Cardiac muscle cell (in vitro differentiated cells and primary cell): ENCODE measurements at regions not wholly inside any gene's neighbourhood (a gene's known extent, or its start where the extent isn't known, plus 50 kb on each side); places are given as distances from the start of the nearest gene placed in this dataset.
A peak's percentile ranks its signal among the peaks of the same experiment; 100 is the strongest.

Source experiments
- DNase-seq, 2 donors: peaks; one replicate each; pipeline versions ENCODE4 v3.0.0 to v3.0.0-alpha.2; 2010 to 2017; ENCODE audit warnings: low read depth in 1 of 2, low spot score in 1 of 2
- H3K27ac ChIP-seq: fragments of 200-600 bp; sonication (generic); 2 replicates; pipeline ENCODE4 v1.5.1; 2016
- H3K27me3 ChIP-seq: fragments of 200-600 bp; sonication (generic); 2 replicates; pipeline ENCODE4 v1.6.0; 2016; ENCODE audit warnings: control low read depth
- H3K36me3 ChIP-seq: fragments of 200-600 bp; sonication (generic); 2 replicates; pipeline ENCODE4 v1.5.1; 2016; ENCODE audit warnings: control low read depth
- H3K4me1 ChIP-seq: fragments of 200-600 bp; sonication (generic); 2 replicates; pipeline ENCODE4 v1.8.1; 2017; ENCODE audit warnings: low read depth, mild to moderate bottlenecking, mixed run types
- H3K4me3 ChIP-seq: fragments of 200-600 bp; sonication (generic); 2 replicates; pipeline ENCODE4 v1.5.1; 2016; ENCODE audit warnings: mild to moderate bottlenecking
- H3K9me3 ChIP-seq: fragments of 200-600 bp; sonication (generic); 2 replicates; pipeline ENCODE4 v1.5.1; 2017; ENCODE audit warnings: low read depth, mild to moderate bottlenecking, control low read depth
- CTCF ChIP-seq: IDR thresholded peaks from 2 replicates; pipeline ENCODE4 v1.5.1; 2012; ENCODE audit warnings: low read depth, mild to moderate bottlenecking, low read length

GRCh38 chr6:134502614-134503549, 185.0 kb upstream of the SGK1 start:
- Histone ChIP-seq H3K27me3 (no peaks in the 10 kb centered on the region), H3K4me1 (no peaks in the 10 kb centered on the region), H3K36me3 (no peaks in the 10 kb centered on the region), H3K27ac (no peak overlapping the region), H3K4me3 (no peak overlapping the region), H3K9me3 (no peaks in the 10 kb centered on the region)
- no peak for DNase-seq
- no peak for TF ChIP-seq CTCF

- TF ChIP-seq CTCF = no peak
- no peak overlapping the region for H3K4me3 ChIP-seq
- no peaks in the 10 kb centered on the region for H3K27me3 ChIP-seq
- peak in 1 of 2 donors; percentile 27 for DNase-seq
- H3K4me1 ChIP-seq = no peaks in the 10 kb centered on the region
- no peaks in the 10 kb centered on the region for H3K36me3 ChIP-seq
- no peak overlapping the region for H3K27ac ChIP-seq
- no peaks in the 10 kb centered on the region for H3K9me3 ChIP-seq
Measured at GRCh38 chr6:134495890-134496248, 178.0 kb upstream of the SGK1 start.

- H3K27me3 ChIP-seq = no peaks in the 10 kb centered on the region
- no peaks in the 10 kb centered on the region for H3K9me3 ChIP-seq
- H3K36me3 ChIP-seq = no peaks in the 10 kb centered on the region
- H3K4me1 ChIP-seq = no peaks in the 10 kb centered on the region
- H3K27ac ChIP-seq = no peak overlapping the region
- no peak for TF ChIP-seq CTCF
- no peak overlapping the region for H3K4me3 ChIP-seq
- DNase-seq = no peak
Measured at GRCh38 chr6:134495203-134495889, 177.4 kb upstream of the SGK1 start.

GRCh38 chr6:134493789-134494188, 175.9 kb upstream of the SGK1 start:
- Histone ChIP-seq H3K4me3 (no peak overlapping the region), H3K27ac (no peak overlapping the region), H3K9me3 (no peaks in the 10 kb centered on the region), H3K4me1 (no peaks in the 10 kb centered on the region), H3K27me3 (no peaks in the 10 kb centered on the region), H3K36me3 (no peaks in the 10 kb centered on the region)
- DNase-seq = no peak
- no peak for TF ChIP-seq CTCF

GRCh38 chr6:134491477-134491876, 173.6 kb upstream of the SGK1 start:
- H3K4me1 ChIP-seq = no peaks in the 10 kb centered on the region
- no peaks in the 10 kb centered on the region for H3K9me3 ChIP-seq
- peak in 1 of 2 donors; percentile 73 for DNase-seq
- no peaks in the 10 kb centered on the region for H3K36me3 ChIP-seq
- no peaks in the 10 kb centered on the region for H3K27me3 ChIP-seq
- no peak overlapping the region for H3K4me3 ChIP-seq
- no peak for TF ChIP-seq CTCF
- H3K27ac ChIP-seq = no peak overlapping the region
